Nephron progenitor cell (in vitro differentiated cells): ENCODE measurements at regions not wholly inside any gene's neighbourhood (a gene's known extent, or its start where the extent isn't known, plus 50 kb on each side); places are given as distances from the start of the nearest gene placed in this dataset.

Experiments used
- DNase-seq: peaks from one replicate; pipeline ENCODE4 v3.0.0; 2021
- H3K27ac Mint-ChIP-seq: 2 replicates; pipeline ENCODE4 v1.8.0; 2021; ENCODE audit warnings: mild to moderate bottlenecking, moderate library complexity, mixed read lengths
- H3K27me3 Mint-ChIP-seq: 2 replicates; pipeline ENCODE4 v1.8.0; 2021; ENCODE audit warnings: mild to moderate bottlenecking, low read depth, mixed read lengths; ENCODE audit not compliant: poor library complexity
- H3K36me3 Mint-ChIP-seq: 2 replicates; pipeline ENCODE4 v1.8.0; 2021; ENCODE audit warnings: low read depth, mixed read lengths
- H3K4me1 Mint-ChIP-seq: 2 replicates; pipeline ENCODE4 v1.8.0; 2021; ENCODE audit warnings: mixed read lengths
- H3K4me3 Mint-ChIP-seq: 2 replicates; pipeline ENCODE4 v1.8.0; 2021; ENCODE audit warnings: mild to moderate bottlenecking, moderate library complexity, mixed read lengths
- H3K9me3 Mint-ChIP-seq: 2 replicates; pipeline ENCODE4 v1.8.0; 2021; ENCODE audit warnings: mild to moderate bottlenecking, moderate library complexity, mixed read lengths
- CTCF ChIP-seq: fragments of 200-600 bp; sonication (generic); IDR thresholded peaks from 2 replicates; pipeline ENCODE4 v1.5.0; 2021; ENCODE audit warnings: antibody characterized with exemption

- no peaks in the 10 kb centered on the region for H3K9me3 Mint-ChIP-seq
- H3K4me1 Mint-ChIP-seq = no peaks in the 10 kb centered on the region
- no peaks in the 10 kb centered on the region for H3K36me3 Mint-ChIP-seq
- H3K27ac Mint-ChIP-seq = no peak overlapping the region
- H3K4me3 Mint-ChIP-seq = no peak overlapping the region
- peaks cover 4% of the 10 kb centered on the region for H3K27me3 Mint-ChIP-seq
- no peak for DNase-seq
- TF ChIP-seq CTCF = no peak
These were observed 93.4 kb upstream of the SLITRK1 start for GRCh38 chr13:83975655-83976165.

- no peak overlapping the region for H3K27ac Mint-ChIP-seq
- no peaks in the 10 kb centered on the region for H3K36me3 Mint-ChIP-seq
- TF ChIP-seq CTCF = no peak
- peaks cover 4% of the 10 kb centered on the region for H3K27me3 Mint-ChIP-seq
- H3K4me1 Mint-ChIP-seq = no peaks in the 10 kb centered on the region
- no peak overlapping the region for H3K4me3 Mint-ChIP-seq
- H3K9me3 Mint-ChIP-seq = no peaks in the 10 kb centered on the region
- no peak for DNase-seq
These were observed 76.3 kb upstream of the SLITRK1 start for GRCh38 chr13:83958531-83958930.

GRCh38 chr13:83955011-83955410 is 72.7 kb upstream of the SLITRK1 start:
- Mint-ChIP-seq H3K9me3 (no peaks in the 10 kb centered on the region), H3K4me3 (no peak overlapping the region), H3K36me3 (no peaks in the 10 kb centered on the region), H3K27me3 (peaks cover 4% of the 10 kb centered on the region), H3K4me1 (no peaks in the 10 kb centered on the region), H3K27ac (no peak overlapping the region)
- no peak for TF ChIP-seq CTCF
- DNase-seq = no peak

GRCh38 chr13:83953916-83954315 is 71.6 kb upstream of the SLITRK1 start:
- no peaks in the 10 kb centered on the region for H3K4me1 Mint-ChIP-seq
- no peak for TF ChIP-seq CTCF

GRCh38 chr13:83950293-83950692 is 68.0 kb upstream of the SLITRK1 start:
- H3K27me3 Mint-ChIP-seq = no peaks in the 10 kb centered on the region
- no peaks in the 10 kb centered on the region for H3K9me3 Mint-ChIP-seq
- DNase-seq = no peak
- H3K36me3 Mint-ChIP-seq = no peaks in the 10 kb centered on the region
- H3K27ac Mint-ChIP-seq = no peak overlapping the region
- TF ChIP-seq CTCF = no peak
- no peaks in the 10 kb centered on the region for H3K4me1 Mint-ChIP-seq
- H3K4me3 Mint-ChIP-seq = no peak overlapping the region

More at GRCh38 chr13:83953916-83954315, 71.6 kb upstream of the SLITRK1 start:
- no peak overlapping the region for H3K27ac Mint-ChIP-seq
- H3K27me3 Mint-ChIP-seq = peaks cover 4% of the 10 kb centered on the region
- no peaks in the 10 kb centered on the region for H3K36me3 Mint-ChIP-seq
- no peaks in the 10 kb centered on the region for H3K9me3 Mint-ChIP-seq
- no peak overlapping the region for H3K4me3 Mint-ChIP-seq
- DNase-seq = no peak

GRCh38 chr13:83943530-83944279 is 61.4 kb upstream of the SLITRK1 start:
- Mint-ChIP-seq H3K27me3 (peaks cover 3% of the 10 kb centered on the region), H3K36me3 (no peaks in the 10 kb centered on the region), H3K4me3 (no peak overlapping the region), H3K4me1 (no peaks in the 10 kb centered on the region), H3K9me3 (no peaks in the 10 kb centered on the region), H3K27ac (no peak overlapping the region)
- no peak for DNase-seq
- no peak for TF ChIP-seq CTCF
